Loucy (cell line): ENCODE measurements at regions not wholly inside any gene's neighbourhood (a gene's known extent, or its start where the extent isn't known, plus 50 kb on each side); places are given as distances from the start of the nearest gene placed in this dataset.

Experiments used
- H2AFZ ChIP-seq: fragments of 200-600 bp; sonication (generic); 2 replicates; pipeline ENCODE4 v1.6.0; 2016; ENCODE audit warnings: antibody characterized with exemption, mild to moderate bottlenecking, low read length, moderate library complexity
- H3F3A ChIP-seq: fragments of 200-600 bp; 2 replicates; pipeline ENCODE4 v1.6.0; 2016; ENCODE audit warnings: antibody characterized with exemption, low read depth, mild to moderate bottlenecking
- H3K27me3 ChIP-seq: fragments of 200-600 bp; sonication (generic); 2 replicates; pipeline ENCODE4 v1.6.1; 2014; ENCODE audit warnings: low read length, mild to moderate bottlenecking; ENCODE audit not compliant: insufficient read depth, poor library complexity, severe bottlenecking
- H3K36me3 ChIP-seq: fragments of 200-600 bp; sonication (generic); 2 replicates; pipeline ENCODE4 v1.6.1; 2016; ENCODE audit warnings: low read length; ENCODE audit not compliant: insufficient read depth
- H3K4me1 ChIP-seq: fragments of 200-600 bp; sonication (generic); 2 replicates; pipeline ENCODE4 v1.5.1; 2014; ENCODE audit warnings: low read length, mild to moderate bottlenecking; ENCODE audit not compliant: insufficient read depth, poor library complexity, severe bottlenecking
- H3K4me2 ChIP-seq: fragments of 200-600 bp; sonication (generic); 2 replicates; pipeline ENCODE4 v1.6.0; 2014; ENCODE audit warnings: antibody characterized with exemption, low read length, low read depth, mild to moderate bottlenecking; ENCODE audit not compliant: poor library complexity, severe bottlenecking
- H3K4me3 ChIP-seq: fragments of 200-600 bp; sonication (generic); 2 replicates; pipeline ENCODE4 v1.5.1; 2014; ENCODE audit warnings: low read length, mild to moderate bottlenecking, mixed read lengths; ENCODE audit not compliant: poor library complexity, severe bottlenecking
- H3K79me2 ChIP-seq: fragments of 200-600 bp; sonication (generic); 2 replicates; pipeline ENCODE4 v1.6.1; 2014; ENCODE audit warnings: low read length; ENCODE audit not compliant: insufficient read depth
- H3K9ac ChIP-seq: fragments of 200-600 bp; sonication (generic); 2 replicates; pipeline ENCODE4 v1.6.0; 2014; ENCODE audit warnings: mild to moderate bottlenecking, low read depth, low read length, moderate library complexity; ENCODE audit not compliant: poor library complexity, severe bottlenecking
- H3K9me2 ChIP-seq: fragments of 200-600 bp; sonication (generic); replicated peaks from 2 replicates; pipeline ENCODE4 v1.6.1; 2016; ENCODE audit warnings: low read depth, low read length, mixed read lengths
- H3K9me3 ChIP-seq: fragments of 200-600 bp; sonication (generic); 2 replicates; pipeline ENCODE4 v1.6.1; 2014; ENCODE audit warnings: mild to moderate bottlenecking, antibody characterized with exemption, low read length, low read depth; ENCODE audit not compliant: insufficient read depth
- H4K20me1 ChIP-seq: fragments of 200-600 bp; sonication (generic); 2 replicates; pipeline ENCODE4 v1.6.0; 2014; ENCODE audit warnings: antibody characterized with exemption, low read length, mild to moderate bottlenecking; ENCODE audit not compliant: insufficient read depth, poor library complexity, severe bottlenecking
- CTCF ChIP-seq: fragments of 200-600 bp; sonication (generic); conservative IDR thresholded peaks from 2 replicates; pipeline ENCODE4 v1.5.1; 2014; ENCODE audit warnings: mild to moderate bottlenecking, antibody characterized with exemption, low read length
- EZH2phosphoT487 ChIP-seq: fragments of 200-600 bp; IDR thresholded peaks from 2 replicates; pipeline ENCODE4 v1.6.1; 2018; ENCODE audit warnings: antibody characterized with exemption, mild to moderate bottlenecking, moderate library complexity, borderline replicate concordance

- Histone ChIP-seq H3K9me3 (no peaks in the 10 kb centered on the region), H3K4me2 (no peak overlapping the region), H3K36me3 (no peaks in the 10 kb centered on the region), H4K20me1 (no peaks in the 10 kb centered on the region), H3K4me1 (no peaks in the 10 kb centered on the region), H3K79me2 (no peaks in the 10 kb centered on the region), H2AFZ (no peak overlapping the region), H3F3A (no peaks in the 10 kb centered on the region), H3K4me3 (no peak overlapping the region), H3K27me3 (no peaks in the 10 kb centered on the region), H3K9me2 (no peaks in the 10 kb centered on the region), H3K9ac (no peak overlapping the region)
- TF ChIP-seq EZH2phosphoT487 (no peak), CTCF (no peak)
These were observed 53.9 kb upstream of the ZNF157 start for GRCh38 chrX:47316276-47317025.
